GM21619 (cell line): ENCODE measurements at regions not wholly inside any gene's neighbourhood (a gene's known extent, or its start where the extent isn't known, plus 50 kb on each side); places are given as distances from the start of the nearest gene placed in this dataset.
"Not testable (repeated sequence)": the region's sequence is repeated elsewhere in the genome, so short reads cannot be mapped to it uniquely, and the experiment has no call there.

Experiments
- ATAC-seq: cut with Tn5 transposase; IDR thresholded peaks from one replicate; pipeline ENCODE4 v1.9.1; 2021; ENCODE audit not compliant: unreplicated experiment

DNA sequence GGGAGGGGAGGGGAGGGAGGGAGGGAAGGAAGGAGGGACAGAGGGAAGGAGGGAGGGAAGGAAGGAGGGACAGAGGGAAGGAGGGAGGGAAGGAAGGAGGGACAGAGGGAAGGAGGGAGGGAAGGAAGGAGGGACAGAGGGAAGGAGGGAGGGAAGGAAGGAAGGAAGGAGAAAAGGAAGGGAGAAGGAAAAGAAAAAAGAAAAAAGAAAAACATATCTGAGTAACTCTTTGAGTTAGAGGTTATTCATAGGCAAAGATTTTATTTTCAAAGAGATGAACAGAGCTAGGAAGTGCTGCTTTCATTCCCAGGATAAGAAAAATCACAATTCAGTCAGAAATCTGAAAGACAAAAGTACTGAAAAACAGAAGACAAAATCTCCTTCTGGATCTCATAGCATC, 379.7 kb upstream of the GYPC start:
- not testable (repeated sequence) for ATAC-seq

DNA sequence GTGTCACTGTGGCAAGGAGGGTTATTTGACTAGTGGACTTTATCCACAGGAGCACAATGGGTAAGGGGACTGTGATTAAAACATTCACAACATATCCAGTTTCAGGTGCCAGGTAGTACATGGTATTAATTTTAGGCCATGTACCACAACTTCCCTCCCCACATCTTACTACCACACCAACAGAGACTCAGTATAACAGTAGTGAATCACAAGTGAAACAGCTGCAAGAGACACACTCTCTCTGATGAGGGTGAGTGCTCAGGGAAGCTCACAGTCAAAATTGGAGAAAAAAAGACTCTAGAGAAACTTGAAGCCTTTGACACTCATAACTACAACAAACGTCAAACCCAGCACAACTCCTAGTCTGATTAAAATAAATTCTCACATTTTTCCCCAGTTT, 367.6 kb upstream of the GYPC start:
- ATAC-seq, result no peak

DNA sequence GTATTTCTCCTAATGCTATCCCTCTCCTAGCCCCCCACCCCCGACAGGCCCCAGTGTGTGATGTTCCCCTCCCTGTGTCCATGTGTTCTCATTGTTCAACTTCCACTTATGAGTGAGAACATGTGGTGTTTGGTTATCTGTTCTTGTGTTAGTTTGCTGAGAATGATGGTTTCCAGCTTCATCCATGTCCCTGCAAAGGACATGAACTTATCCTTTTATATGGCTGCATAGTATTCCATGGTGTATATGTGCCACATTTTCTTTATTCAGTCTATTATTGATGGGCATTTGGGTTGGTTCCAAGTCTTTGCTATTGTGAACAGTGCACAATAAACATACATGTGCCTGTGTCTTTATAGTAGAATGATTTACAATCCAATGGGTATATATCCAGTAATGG, 362.0 kb upstream of the GYPC start:
- not testable (repeated sequence) for ATAC-seq

DNA sequence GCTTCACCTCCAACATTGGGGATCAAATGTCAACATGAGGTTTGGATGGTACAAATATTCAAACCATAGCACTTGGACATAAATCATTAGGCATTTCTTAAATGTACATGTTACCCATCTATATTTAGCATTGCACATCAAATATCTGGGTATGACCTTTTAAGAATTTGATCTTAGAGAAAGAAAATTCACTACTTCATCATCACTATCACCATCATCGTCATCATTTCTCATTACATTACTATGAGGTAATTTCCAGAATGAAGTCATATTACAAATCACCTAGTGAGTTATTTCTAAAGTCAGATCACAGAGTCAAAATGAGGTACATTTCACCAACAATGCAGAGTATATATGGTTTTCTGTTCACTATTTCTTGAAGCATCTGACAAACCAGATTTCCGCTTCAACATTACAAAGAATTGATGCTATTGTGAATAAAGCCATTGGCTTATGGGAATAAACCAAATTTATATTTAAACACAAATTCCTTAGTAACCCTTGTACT, 356.4 kb upstream of the GYPC start:
- ATAC-seq, result no peak

DNA sequence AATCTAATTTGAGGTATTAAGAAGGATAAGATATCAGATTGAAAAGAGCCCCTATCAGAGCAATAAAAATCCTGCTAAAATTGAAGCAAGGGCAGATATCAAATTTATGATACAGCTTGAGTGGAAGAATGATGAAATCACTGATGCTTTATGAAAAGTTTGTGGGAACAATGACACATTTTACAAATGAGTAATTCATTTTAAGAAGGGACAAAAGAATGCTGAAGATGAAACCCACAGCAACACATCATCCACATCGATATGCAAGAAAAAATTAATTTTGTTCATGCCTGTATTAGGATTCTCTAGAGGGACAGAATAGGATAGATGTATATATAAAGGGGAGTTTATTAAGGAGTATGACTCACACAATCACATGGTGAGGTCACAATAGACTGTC, 355.6 kb upstream of the GYPC start:
- no peak for ATAC-seq

DNA sequence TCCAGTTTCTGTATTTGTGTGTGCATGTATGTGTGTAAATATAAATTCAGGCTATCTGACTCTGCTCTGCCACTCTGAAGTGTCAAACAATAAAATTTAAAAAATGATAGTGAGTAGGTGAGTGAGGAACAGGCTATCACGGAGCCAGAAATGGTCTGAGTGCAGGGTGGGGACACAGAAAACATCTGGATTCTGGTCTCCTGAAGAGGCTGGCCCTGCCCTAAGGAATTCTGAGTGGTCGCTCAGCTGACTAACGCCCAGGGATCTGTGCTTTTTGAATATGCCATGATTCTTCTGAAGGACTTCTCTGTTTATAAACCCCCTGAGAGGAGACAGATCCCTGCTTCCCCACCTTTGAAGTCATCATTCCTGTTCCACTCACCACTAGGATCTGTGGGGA, 353.9 kb upstream of the GYPC start:
- ATAC-seq, result no peak

DNA sequence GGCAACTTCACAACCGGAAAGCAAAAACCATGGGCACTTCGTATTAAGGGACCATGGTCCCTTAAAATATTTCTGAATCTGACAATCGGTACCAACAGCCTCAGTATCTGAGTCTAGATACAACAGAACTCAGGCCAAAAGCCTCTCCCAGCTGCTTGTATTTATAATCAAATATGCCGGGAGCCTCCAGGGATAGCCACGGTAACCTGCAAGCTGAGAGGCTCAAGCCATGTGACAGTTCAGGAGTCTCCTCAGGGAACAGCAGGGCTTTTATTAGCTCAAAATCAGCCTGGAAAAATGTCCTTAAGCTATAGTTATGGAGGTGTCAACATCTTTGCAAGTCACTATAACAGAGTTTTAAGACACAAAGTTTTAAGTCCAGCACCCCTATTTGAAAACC, 352.8 kb upstream of the GYPC start:
- ATAC-seq, result no peak

DNA sequence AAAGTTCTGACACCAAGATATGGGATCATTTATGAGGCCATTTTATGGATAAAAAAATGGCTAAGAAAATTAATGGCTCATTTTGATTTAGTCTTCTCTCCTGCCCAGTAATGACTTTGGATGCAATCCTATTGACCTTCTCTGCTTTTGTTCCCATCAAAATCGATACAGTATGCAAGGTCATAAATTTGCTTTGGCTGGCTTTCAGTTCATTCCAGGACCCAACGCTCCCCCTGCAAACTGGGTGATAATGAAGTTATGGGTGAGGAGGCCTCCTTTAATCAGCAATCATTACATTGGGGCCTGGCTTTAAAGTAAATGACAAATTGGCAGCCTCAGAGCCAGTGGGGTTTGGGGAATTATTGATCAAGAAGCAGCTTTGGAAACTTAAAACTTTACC, 351.8 kb upstream of the GYPC start:
- no peak for ATAC-seq

DNA sequence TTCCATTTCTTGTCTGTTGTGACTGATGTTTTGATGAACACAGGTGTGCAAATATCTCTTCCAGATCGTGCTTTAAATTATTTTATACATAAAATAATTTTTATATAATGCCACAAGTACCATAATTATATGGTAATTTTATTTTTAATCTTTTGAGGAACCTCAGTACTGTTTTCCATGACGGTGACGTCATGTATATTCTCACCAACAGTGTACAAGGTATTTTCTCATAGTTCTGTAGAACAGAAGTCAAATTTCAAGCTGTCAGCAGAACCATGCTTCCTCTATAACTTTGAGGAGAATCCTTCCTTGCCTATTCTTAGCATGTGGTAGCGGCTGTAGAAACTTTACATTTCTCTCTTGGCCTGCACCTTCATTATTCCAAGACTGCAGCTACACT, 349.4 kb upstream of the GYPC start:
- no peak for ATAC-seq

DNA sequence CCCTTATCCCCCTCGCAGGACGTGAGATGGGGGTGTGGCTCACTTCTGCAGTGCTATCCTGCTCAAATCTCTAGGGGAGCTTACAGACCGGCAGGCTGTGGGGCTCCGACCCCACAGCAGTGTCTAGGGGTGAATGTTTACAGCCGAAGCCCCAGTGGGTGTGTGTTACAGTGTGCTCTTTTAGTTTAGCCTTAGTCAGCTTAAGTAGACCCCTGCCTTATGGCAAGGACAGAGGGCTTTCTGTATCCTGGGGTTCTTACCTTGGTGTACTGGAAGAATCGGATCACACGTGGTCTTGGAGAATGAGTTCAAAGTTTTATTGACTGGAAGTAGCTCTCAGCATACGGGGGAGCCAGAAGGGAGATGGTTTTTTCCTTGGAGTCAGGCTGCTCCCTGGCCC, 348.2 kb upstream of the GYPC start:
- no peak for ATAC-seq

DNA sequence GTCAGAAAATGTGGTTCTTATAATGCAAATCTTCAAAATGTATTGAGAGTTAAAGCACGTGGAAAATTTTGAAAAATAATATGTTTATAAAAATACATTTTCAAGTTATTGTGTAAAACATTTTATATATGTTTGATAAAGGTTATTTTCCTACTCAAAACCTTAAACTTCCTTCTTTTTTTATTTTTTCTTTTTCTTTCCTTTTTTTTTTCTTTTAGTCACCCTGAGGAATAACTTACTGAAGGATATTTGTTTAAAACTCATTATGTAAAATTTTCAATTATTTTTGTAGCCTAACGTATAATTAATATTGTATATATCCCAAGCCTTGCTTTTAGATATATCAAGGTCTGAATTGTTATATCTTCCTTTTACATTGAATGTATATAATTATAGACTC, 346.8 kb upstream of the GYPC start:
- ATAC-seq, result no peak

DNA sequence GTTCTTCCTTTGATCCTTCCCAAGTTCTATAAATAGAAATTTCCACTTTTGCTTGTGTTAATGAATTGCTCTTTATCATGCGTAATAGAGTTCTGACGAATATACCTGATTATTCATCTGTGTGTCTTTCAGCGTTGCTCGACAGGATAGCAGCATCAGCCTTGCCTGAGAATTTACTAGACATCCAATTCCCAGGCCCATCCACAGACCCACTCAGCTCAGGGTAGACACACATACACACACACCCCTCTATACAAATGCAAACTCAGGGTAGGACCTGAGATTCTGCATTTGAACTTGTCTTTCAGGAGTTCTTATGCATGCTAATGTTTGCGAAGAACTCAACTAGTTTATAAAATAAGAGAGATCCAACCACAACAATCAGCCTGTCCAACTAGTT, 343.4 kb upstream of the GYPC start:
- no peak for ATAC-seq

DNA sequence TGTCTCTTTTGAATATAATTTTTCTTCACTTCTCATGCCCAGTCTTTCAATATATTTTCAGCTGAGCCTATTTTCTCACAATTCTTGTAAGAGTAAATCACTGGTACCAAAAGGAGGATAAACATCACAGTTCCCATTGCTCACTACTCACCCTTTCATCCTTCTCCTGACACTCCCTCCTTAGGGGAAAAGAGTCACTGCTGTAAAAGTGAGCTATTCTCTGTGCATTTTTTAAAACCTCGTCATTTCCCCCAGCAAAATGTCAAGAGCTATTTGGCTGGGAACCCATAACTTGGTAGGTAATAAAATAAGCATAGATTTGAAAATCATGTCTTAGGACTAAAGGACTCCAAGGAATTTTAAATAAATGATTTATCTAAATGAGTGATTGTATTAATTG, 340.1 kb upstream of the GYPC start:
- ATAC-seq, result no peak

DNA sequence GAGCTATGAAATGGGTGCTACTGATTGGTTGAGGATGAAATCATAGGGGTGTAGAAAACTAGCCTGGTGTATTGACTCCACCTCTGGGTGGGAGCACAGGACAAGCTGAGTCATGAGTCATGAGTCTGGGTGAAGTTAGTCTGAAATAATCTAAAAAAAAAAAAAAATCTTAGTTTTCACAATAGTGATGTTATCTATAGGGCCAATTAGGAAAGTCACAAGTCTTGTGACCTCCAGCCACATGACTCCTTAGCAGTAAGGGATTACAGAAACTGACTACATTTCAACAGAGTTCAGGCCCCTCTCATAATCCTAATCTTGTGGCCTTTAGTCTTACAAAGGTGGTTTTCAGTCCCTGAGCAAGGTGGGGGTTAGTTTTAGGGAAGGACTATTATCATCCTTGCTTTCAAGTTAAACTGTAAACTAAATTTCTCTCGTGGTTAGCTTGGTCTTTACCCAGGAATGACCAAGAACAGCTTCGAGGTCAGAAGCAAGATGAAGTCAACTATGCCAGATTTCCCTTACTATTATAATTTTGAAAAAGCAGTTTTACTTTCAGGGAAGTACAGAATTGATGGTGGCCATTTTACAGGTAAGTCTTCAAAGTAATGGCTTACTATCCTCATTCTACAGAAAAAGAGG, 338.0 kb upstream of the GYPC start:
- ATAC-seq, result no peak

DNA sequence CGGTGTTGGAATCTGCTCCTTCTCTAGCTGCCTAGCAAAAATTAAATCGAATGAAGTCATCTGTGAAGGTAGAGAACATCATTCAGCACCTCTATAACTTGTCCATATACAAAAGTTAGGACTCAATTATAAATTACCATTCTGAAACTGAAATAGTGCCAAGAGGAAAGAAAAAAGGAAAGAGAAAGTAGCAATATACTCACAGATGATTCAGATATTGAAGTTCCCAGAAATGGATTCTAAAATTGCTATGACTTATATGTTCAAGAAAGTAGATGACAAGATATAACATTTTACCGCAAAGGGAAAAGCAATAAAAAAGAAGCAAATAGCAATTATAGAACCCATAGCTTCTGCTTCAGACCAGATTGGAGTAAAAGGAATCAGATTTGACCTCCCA, 333.6 kb upstream of the GYPC start:
- ATAC-seq, result no peak

DNA sequence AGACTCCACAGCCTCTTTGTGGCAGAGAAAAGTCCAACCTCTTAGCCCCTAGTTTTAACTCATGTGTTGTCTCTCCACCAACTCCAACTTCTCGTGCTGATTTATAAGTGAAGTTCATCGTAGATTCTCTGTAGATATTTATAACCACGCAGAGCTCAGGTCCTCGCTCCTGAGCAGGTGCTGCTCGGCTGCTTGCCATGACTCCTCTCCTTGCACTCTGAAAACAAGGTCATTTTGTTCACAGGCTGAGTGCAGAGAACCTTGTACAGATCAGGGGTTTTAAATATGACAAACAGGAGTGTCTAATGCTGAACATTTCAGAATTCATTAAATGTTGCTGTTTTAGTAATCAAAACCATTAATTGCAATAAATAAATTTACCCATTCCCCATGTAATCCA, 330.8 kb upstream of the GYPC start:
- ATAC-seq, result no peak

DNA sequence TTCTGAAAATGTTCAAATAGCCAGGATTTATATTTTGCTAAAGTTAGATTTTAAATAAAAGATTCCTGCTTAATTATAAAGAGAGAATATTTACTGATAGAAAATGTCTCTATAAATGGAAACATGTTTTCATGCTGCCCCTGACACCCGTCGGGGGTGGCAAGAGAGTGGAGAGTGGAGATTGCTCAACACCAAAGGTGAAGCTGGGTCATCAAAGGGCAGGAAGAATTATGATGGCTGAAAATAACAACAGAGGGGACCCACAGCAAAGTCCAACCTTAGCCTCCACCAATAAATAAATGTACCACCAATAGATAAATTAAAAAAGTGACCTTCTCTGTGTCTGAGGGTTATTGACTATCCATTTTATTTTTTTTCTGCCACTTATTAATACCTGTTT, 326.8 kb upstream of the GYPC start:
- ATAC-seq, result no peak

DNA sequence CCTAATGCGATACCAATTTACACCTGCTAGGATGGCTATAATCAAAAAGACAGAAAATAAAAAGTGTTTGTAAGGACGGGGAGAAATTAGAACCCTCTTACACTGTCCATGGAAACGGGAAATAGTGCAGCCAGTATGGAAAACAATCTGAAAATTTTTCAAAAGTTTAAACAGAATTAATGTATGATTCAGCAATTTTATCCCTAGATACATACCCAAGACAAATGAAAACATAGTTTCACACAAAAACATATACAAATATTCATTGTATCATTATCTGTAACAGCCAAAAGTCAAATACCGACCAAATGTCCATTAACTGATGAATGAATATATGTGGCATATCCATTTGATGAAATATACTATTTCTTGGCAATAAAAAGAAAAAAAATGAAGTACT, 313.5 kb upstream of the GYPC start:
- ATAC-seq, result no peak

DNA sequence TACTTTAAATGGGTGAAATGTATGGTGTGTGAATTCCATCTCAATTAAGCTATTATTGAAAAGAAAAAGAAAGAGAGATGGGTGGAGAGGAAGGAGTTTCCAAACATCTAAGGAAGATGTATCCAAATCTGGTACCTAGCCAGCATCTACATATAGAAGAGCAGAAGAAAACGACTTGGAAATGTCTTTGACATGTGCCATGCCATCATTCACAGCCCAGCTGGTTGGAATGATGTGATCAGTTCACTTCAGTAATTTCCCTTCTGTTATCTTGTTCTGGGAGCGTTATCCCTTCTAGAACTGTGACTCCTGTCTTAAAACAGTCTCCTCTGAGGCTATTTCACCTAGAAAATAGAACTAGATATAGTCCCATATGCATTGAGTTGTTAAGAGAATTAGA, 312.8 kb upstream of the GYPC start:
- ATAC-seq, result no peak

DNA sequence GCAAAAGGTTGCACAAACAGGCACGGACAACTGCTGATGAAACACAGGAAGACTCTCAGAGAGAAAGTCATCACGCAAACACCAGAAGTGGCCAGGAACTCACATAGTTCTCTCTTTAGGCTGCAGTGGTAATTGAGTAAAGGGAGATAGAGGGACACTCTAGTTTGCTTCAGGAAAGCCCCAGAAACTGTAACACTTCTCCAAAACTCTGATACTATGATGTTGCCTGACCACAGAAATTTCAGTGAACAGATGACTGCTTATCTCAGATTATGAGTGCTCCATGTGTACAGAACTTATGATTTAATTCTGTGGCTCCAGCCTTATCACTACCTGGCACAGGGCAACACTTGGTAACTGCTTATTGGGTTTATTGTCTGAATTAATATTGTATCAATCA, 311.5 kb upstream of the GYPC start:
- ATAC-seq, result no peak

DNA sequence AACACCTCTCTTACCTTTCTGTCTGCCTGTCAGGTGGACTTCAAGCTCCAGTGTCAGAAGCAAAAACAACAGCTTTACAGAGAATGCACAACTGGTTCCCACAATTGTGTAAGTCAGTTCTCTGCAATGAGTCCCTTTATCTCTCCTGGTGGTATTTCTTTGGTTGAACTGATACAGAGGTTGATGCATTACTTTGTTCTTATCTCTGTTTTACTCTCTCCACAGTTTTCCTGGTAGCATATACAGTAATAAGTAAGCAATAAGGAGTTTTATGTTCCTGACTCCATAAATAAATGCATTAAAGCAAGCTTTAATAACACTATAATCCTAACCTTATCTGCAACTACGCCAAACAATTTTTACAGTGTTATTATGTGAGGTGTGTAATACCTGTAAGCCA, 310.3 kb upstream of the GYPC start:
- no peak for ATAC-seq

DNA sequence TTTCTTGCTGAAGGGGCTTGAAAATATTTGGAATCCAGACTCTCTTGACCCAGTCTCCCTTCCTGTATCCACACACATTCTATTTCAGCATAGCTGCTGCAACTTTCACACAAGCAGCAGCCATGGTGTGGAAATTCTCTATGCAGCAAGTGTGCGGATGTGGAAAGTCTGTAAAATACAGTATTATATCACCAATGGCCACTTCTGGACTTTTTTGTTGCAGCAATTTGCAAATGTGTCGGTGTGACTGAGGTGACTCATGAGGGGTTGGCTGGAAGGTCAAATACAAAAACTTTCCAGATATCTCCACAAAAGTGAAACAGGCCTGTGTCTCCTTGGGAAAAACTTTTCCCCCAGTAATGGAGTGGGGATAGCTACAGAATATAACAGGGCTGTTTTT, 299.3 kb upstream of the GYPC start:
- no peak for ATAC-seq

DNA sequence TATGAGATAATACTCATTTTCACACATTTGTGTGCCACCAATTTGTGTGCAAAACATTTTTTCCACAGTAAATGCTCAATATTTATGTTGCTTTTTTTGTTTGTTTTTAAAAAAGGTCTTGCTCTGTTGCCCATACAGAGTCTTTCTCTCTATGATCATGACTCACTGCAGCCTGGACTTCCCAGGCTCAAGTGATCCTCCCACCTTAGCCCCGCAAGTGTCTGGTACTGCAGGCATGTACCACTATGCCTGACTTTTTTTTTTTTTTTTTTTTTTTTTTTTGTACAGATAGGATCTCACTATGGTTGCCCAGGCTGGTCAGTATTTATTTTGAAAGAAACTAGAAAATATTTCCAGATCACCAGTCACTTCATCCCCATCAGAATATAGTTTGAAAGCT, 297.8 kb upstream of the GYPC start:
- no peak for ATAC-seq

DNA sequence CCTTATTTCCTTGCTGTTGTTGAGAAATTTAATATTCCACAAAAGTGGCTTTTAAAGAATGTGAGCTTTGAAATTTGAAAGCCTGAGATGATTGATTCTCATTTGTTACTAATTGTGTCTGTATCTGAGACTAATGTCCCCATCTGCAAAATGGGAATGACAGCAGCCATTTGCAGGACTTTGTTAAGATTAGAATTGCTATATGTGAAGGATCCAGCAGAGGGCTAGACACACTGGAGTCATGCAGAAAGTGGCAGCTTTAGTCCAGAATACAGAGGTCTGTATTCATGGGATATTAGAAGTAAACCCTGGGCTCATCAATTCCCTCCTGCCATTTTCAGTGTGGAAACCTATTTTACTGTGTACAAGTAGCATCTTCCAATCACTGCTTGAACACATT, 296.5 kb upstream of the GYPC start:
- no peak for ATAC-seq
